PFSK-1 (cell line): ENCODE measurements at regions not wholly inside any gene's neighbourhood (a gene's known extent, or its start where the extent isn't known, plus 50 kb on each side); places are given as distances from the start of the nearest gene placed in this dataset.

ENCODE experiments used
- POLR2AphosphoS5 ChIP-seq: IDR thresholded peaks from 2 replicates; pipeline ENCODE4 v1.6.1; 2012; ENCODE audit warnings: low read depth, mild to moderate bottlenecking, control low read depth, low read length, moderate library complexity
- SIN3A ChIP-seq: IDR thresholded peaks from 2 replicates; pipeline ENCODE4 v1.6.1; 2012; ENCODE audit warnings: mild to moderate bottlenecking, low read length, moderate library complexity, borderline replicate concordance; ENCODE audit not compliant: insufficient read depth
- TAF1 ChIP-seq: IDR thresholded peaks from 2 replicates; pipeline ENCODE4 v1.6.1; 2012; ENCODE audit warnings: low read length, control low read depth, borderline replicate concordance; ENCODE audit not compliant: insufficient read depth

DNA sequence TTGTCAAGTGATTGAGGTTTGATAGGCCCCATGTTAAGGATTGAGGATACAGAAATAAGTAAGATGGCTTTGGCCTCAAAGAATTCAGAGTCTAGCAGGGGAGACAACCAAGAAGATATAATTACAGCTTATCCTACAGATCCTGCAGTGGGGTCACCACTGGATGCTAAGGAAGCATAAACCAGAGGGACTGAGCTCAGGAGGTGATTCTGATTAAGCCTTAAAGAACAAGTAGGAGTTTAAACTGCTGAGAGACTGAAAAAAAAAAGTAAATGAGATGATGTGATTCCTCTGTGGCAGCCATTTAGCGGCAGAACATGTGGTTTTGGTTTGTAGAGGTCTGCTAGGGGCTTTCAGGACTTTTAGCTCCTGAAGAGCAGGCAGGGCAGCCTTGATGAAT, 72.1 kb upstream of the ROPN1 start:
- TF ChIP-seq POLR2AphosphoS5 (no peak), TAF1 (no peak), SIN3A (no peak)
